ENCODE measurements at regions not wholly inside any gene's neighbourhood (a gene's known extent, or its start where the extent isn't known, plus 50 kb on each side); places are given as distances from the start of the nearest gene placed in this dataset.

GRCh38 chr7:149637911-149638565 is 135.3 kb downstream of the ZNF467 start:
- ChIA-PET CTCF (interaction anchor here (0.9 to 1.2 kb wide), 3 partner anchors 25 to 35 kb away, joined by 3 to 4 read pairs (median 3); no protein-coding TSS in a partner anchor), POLR2A (no interaction called here)
- dilution Hi-C loops (cut with MboI; ENCODE audit: extremely low pct_ligation_motif_present, low sequenced_read_pairs): no loop called here
- H3K4me3 ChIP-seq (replicated peaks in 1 of 3; ENCODE audit: insufficient read depth in 1 of 3, low read depth in 1 of 3, low read length in 3 of 3): no peak overlapping the region
- no peaks in the 10 kb centered on the region for H3K79me2 ChIP-seq (ENCODE audit: control insufficient read depth, insufficient read depth, low read length)
- no peak for DNase-seq (ENCODE audit: low read depth, low spot score)
- no peak overlapping the region for H3K27ac ChIP-seq (ENCODE audit: insufficient read depth, low read depth, low read length)
- intact Hi-C loops (cut with micrococcal nuclease): no loop called here
- no peaks in the 10 kb centered on the region for H3K36me3 ChIP-seq (ENCODE audit: control insufficient read depth in 2 of 2, extremely low read depth in 1 of 2, insufficient read depth in 2 of 2, low read length in 2 of 2)
- TF ChIP-seq MYC (IDR thresholded peaks at IDR 0.05; ENCODE audit: low read depth, low read length): no peak
- no peak for TF ChIP-seq GATA2 (IDR thresholded peaks at IDR 0.05; ENCODE audit: insufficient read depth, insufficient read length, low read depth, low read length)
- H3K4me1 ChIP-seq (ENCODE audit: control insufficient read depth, extremely low read depth, insufficient read depth, low read length): no peaks in the 10 kb centered on the region
- no peak overlapping the region for H2AFZ ChIP-seq (ENCODE audit: low read depth, low read length)
- no peak overlapping the region for H3K4me2 ChIP-seq (ENCODE audit: insufficient read depth, low read length)
- H3K9me3 ChIP-seq (replicated peaks; ENCODE audit: control insufficient read depth, insufficient read depth, low read length): no peaks in the 10 kb centered on the region
- peaks cover 3 to 4% of the 10 kb centered on the region in 2 experiments for H3K27me3 ChIP-seq (ENCODE audit: control insufficient read depth in 2 of 2, insufficient read depth in 2 of 2, low read length in 2 of 2)
- H3K9me1 ChIP-seq (replicated peaks; ENCODE audit: control insufficient read depth, extremely low read depth, insufficient read depth, low read length): no peaks in the 10 kb centered on the region
- H4K20me1 ChIP-seq (replicated peaks; ENCODE audit: control insufficient read depth, extremely low read depth, insufficient read depth, low read length): no peaks in the 10 kb centered on the region
- no peak for FAIRE-seq
- H3K9ac ChIP-seq (replicated peaks; ENCODE audit: extremely low read depth, insufficient read depth, low read length): no peak overlapping the region
- no TSS peak for BruUV-seq (replicated peaks)

DNA sequence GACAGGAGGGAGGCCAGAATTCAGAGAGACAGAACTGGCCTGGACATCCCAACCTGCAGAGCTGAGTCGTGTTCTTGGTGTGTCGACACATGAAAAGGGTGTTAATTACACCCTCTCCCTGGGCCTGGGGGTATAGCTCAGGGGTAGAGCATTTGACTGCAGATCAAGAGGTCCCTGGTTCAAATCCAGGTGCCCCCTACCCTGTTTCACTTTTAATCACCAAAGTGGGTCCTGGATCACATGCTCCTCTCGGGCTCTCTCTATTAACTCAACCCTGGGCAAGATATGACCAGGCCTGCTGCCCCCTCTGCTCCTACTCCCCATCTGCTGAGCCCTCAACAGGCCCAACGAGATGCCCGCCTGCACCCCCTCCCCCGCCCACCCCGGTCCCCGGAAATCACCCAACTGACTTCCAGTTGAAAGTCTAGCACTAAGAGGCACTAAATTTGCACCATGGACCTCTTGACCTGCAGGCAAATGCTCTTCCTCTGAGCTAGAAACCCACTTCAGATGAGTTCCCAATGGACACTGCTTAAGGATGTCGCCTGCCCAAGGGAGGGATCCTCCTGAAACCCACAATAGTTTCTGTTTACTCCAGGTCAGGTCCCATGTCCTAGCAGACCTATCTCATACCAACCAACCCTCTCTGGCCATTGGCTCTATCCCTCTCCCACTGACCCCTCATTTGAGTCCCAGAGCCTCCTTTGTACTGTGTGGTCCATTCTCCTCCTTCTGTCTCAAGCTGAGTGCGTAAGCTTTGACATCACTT is 137.6 kb downstream of the ZNF467 start:
- H3K4me1 ChIP-seq (ENCODE audit: control insufficient read depth, extremely low read depth, insufficient read depth, low read length): no peaks in the 10 kb centered on the region
- no peaks in the 10 kb centered on the region for H3K9me3 ChIP-seq (replicated peaks; ENCODE audit: control insufficient read depth, insufficient read depth, low read length)
- dilution Hi-C loops (cut with MboI; ENCODE audit: extremely low pct_ligation_motif_present, low sequenced_read_pairs): no loop called here
- no peak overlapping the region for H3K4me2 ChIP-seq (ENCODE audit: insufficient read depth, low read length)
- BruUV-seq (replicated peaks): no TSS peak
- H3K27ac ChIP-seq (ENCODE audit: insufficient read depth, low read depth, low read length): no peak overlapping the region
- ChIA-PET CTCF (interaction anchor here (1.4 kb wide), 1 partner anchor 11 kb away, joined by 4 read pairs; no protein-coding TSS in a partner anchor), POLR2A (no interaction called here)
- intact Hi-C loops (cut with micrococcal nuclease): no loop called here
- no peaks in the 10 kb centered on the region for H4K20me1 ChIP-seq (replicated peaks; ENCODE audit: control insufficient read depth, extremely low read depth, insufficient read depth, low read length)
- FAIRE-seq: no peak
- H3K27me3 ChIP-seq (ENCODE audit: control insufficient read depth in 2 of 2, insufficient read depth in 2 of 2, low read length in 2 of 2): peaks cover 10 to 17% of the 10 kb centered on the region in 2 experiments
- no peak for DNase-seq (ENCODE audit: low read depth, low spot score)
- no peaks in the 10 kb centered on the region for H3K79me2 ChIP-seq (ENCODE audit: control insufficient read depth, insufficient read depth, low read length)
- H3K9ac ChIP-seq (replicated peaks; ENCODE audit: extremely low read depth, insufficient read depth, low read length): no peak overlapping the region
- H3K9me1 ChIP-seq (replicated peaks; ENCODE audit: control insufficient read depth, extremely low read depth, insufficient read depth, low read length): no peaks in the 10 kb centered on the region
- no peaks in the 10 kb centered on the region for H3K36me3 ChIP-seq (ENCODE audit: control insufficient read depth in 2 of 2, extremely low read depth in 1 of 2, insufficient read depth in 2 of 2, low read length in 2 of 2)
- no peak for TF ChIP-seq JUN (IDR thresholded peaks at IDR 0.05; ENCODE audit: borderline replicate concordance, insufficient read depth, insufficient read length, low read depth)
- H3K4me3 ChIP-seq (replicated peaks in 1 of 3; ENCODE audit: insufficient read depth in 1 of 3, low read depth in 1 of 3, low read length in 3 of 3): no peak overlapping the region
- H2AFZ ChIP-seq (ENCODE audit: low read depth, low read length): no peak overlapping the region
